NCI-H1417 (cell line): ENCODE measurements at regions not wholly inside any gene's neighbourhood (a gene's known extent, or its start where the extent isn't known, plus 50 kb on each side); places are given as distances from the start of the nearest gene placed in this dataset.

Experiments used
- DNase-seq, 3 experiments: peaks; one replicate each; lab custom pipeline; 2025; lab: John Stamatoyannopoulos, UW

- DNase-seq: no peak
These were observed 293.8 kb upstream of the FBXL7 start for GRCh38 chr5:15206133-15206532.

GRCh38 chr5:15203376-15203775 is 296.6 kb upstream of the FBXL7 start:
- no peak for DNase-seq

- peak in 1 of 3 experiments; percentile 5 for DNase-seq
These were observed 309.0 kb upstream of the FBXL7 start for GRCh38 chr5:15191012-15191411.

- DNase-seq: no peak
These were observed 311.9 kb upstream of the ANKH start for GRCh38 chr5:15183520-15183919.

GRCh38 chr5:15170173-15170572 is 298.6 kb upstream of the ANKH start:
- no peak for DNase-seq

- no peak for DNase-seq
These were observed 296.8 kb upstream of the ANKH start for GRCh38 chr5:15168358-15168757.

GRCh38 chr5:15160091-15160490 is 288.5 kb upstream of the ANKH start:
- DNase-seq: no peak

GRCh38 chr5:15159606-15160005 is 288.0 kb upstream of the ANKH start:
- no peak for DNase-seq

- DNase-seq: no peak
These were observed 270.9 kb upstream of the ANKH start for GRCh38 chr5:15142458-15142857.

GRCh38 chr5:15137414-15137813 is 265.8 kb upstream of the ANKH start:
- no peak for DNase-seq

- no peak for DNase-seq
These were observed 264.1 kb upstream of the ANKH start for GRCh38 chr5:15135661-15136060.

- DNase-seq: no peak
These were observed 261.9 kb upstream of the ANKH start for GRCh38 chr5:15133456-15133965.

GRCh38 chr5:15132816-15133405 is 261.3 kb upstream of the ANKH start:
- DNase-seq: peak in 1 of 3 experiments; percentile 2

GRCh38 chr5:15131909-15132308 is 260.3 kb upstream of the ANKH start:
- DNase-seq: no peak

GRCh38 chr5:15124871-15125568 is 253.4 kb upstream of the ANKH start:
- DNase-seq: no peak

- no peak for DNase-seq
These were observed 252.9 kb upstream of the ANKH start for GRCh38 chr5:15124461-15124860.

- DNase-seq: peak in 1 of 3 experiments; percentile 43
These were observed 246.1 kb upstream of the ANKH start for GRCh38 chr5:15117688-15118087.

GRCh38 chr5:15116996-15117395 is 245.4 kb upstream of the ANKH start:
- DNase-seq: no peak

GRCh38 chr5:15106530-15107283 is 235.1 kb upstream of the ANKH start:
- peak in 2 of 3 experiments; percentile 11 to 28 for DNase-seq

GRCh38 chr5:15105799-15106393 is 234.3 kb upstream of the ANKH start:
- peak; percentile 16 to 76 (median 53) for DNase-seq

GRCh38 chr5:15103864-15104263 is 232.3 kb upstream of the ANKH start:
- DNase-seq: no peak

- no peak for DNase-seq
These were observed 231.6 kb upstream of the ANKH start for GRCh38 chr5:15103130-15103529.
